ENCODE measurements at regions not wholly inside any gene's neighbourhood (a gene's known extent, or its start where the extent isn't known, plus 50 kb on each side); places are given as distances from the start of the nearest gene placed in this dataset.

- no peak for DNase-seq (ENCODE audit: extremely low read depth, low read depth)
- no peak for TF ChIP-seq CTCF (IDR thresholded peaks at IDR 0.05; ENCODE audit: low read depth, low read length, missing control alignments)
These were observed 600.0 kb downstream of the QKI start for GRCh38 chr6:164014346-164015087.

GRCh38 chr6:164013480-164014208 lies 599.1 kb downstream of the QKI start:
- H3K4me3 ChIP-seq (replicated peaks; ENCODE audit: low read depth, low read length) = no peak overlapping the region
- DNase-seq (ENCODE audit: extremely low read depth, low read depth) = no peak
- TF ChIP-seq CTCF (IDR thresholded peaks at IDR 0.05; ENCODE audit: low read depth, low read length, missing control alignments) = no peak

More at GRCh38 chr6:164014346-164015087, 600.0 kb downstream of the QKI start:
- no peak overlapping the region for H3K4me3 ChIP-seq (replicated peaks; ENCODE audit: low read depth, low read length)

- DNase-seq (ENCODE audit: extremely low read depth, low read depth) = no peak
- no peak overlapping the region for H3K4me3 ChIP-seq (replicated peaks; ENCODE audit: low read depth, low read length)
- TF ChIP-seq CTCF (IDR thresholded peaks at IDR 0.05; ENCODE audit: low read depth, low read length, missing control alignments) = no peak
These were observed 596.8 kb downstream of the QKI start for GRCh38 chr6:164011321-164011720.

GRCh38 chr6:164010441-164011103 lies 596.1 kb downstream of the QKI start:
- no peak for TF ChIP-seq CTCF (IDR thresholded peaks at IDR 0.05; ENCODE audit: low read depth, low read length, missing control alignments)
- no peak for DNase-seq (ENCODE audit: extremely low read depth, low read depth)
- H3K4me3 ChIP-seq (replicated peaks; ENCODE audit: low read depth, low read length) = no peak overlapping the region

- no peak for TF ChIP-seq CTCF (IDR thresholded peaks at IDR 0.05; ENCODE audit: low read depth, low read length, missing control alignments)
- DNase-seq (ENCODE audit: extremely low read depth, low read depth) = no peak
- H3K4me3 ChIP-seq (replicated peaks; ENCODE audit: low read depth, low read length) = no peak overlapping the region
These were observed 594.4 kb downstream of the QKI start for GRCh38 chr6:164008902-164009301.

- no peak for TF ChIP-seq CTCF (IDR thresholded peaks at IDR 0.05; ENCODE audit: low read depth, low read length, missing control alignments)
- no peak for DNase-seq (ENCODE audit: extremely low read depth, low read depth)
- H3K4me3 ChIP-seq (replicated peaks; ENCODE audit: low read depth, low read length) = no peak overlapping the region
These were observed 593.4 kb downstream of the QKI start for GRCh38 chr6:164007881-164008280.

Measured in HFF-Myc (cell line).